HAP-1 (cell line): ENCODE measurements at regions not wholly inside any gene's neighbourhood (a gene's known extent, or its start where the extent isn't known, plus 50 kb on each side); places are given as distances from the start of the nearest gene placed in this dataset.

ENCODE experiments used
- DNase-seq, 2 experiments: peaks; one replicate each; pipeline ENCODE4 v3.0.0-alpha.2; 2016 to 2020; ENCODE audit warnings: low spot score in 2 of 2
- H3K27me3 ChIP-seq: fragments of 250-450 bp; sonication (Bioruptor Pico); 2 replicates; pipeline ENCODE4 v1.5.1; 2020; ENCODE audit warnings: low read depth, mild to moderate bottlenecking, moderate library complexity
- H3K36me3 ChIP-seq: fragments of 250-450 bp; sonication (Bioruptor Pico); replicated peaks from 2 replicates; pipeline ENCODE4 v1.5.1; 2020; ENCODE audit warnings: mild to moderate bottlenecking
- H3K4me1 ChIP-seq: fragments of 250-450 bp; sonication (Bioruptor Pico); 2 replicates; pipeline ENCODE4 v1.5.1; 2020; ENCODE audit warnings: mild to moderate bottlenecking
- H3K4me3 ChIP-seq: fragments of 250-450 bp; sonication (Bioruptor Pico); 2 replicates; pipeline ENCODE4 v1.5.1; 2020; ENCODE audit warnings: mild to moderate bottlenecking, moderate library complexity
- H3K9me3 ChIP-seq: fragments of 250-450 bp; sonication (Bioruptor Pico); 2 replicates; pipeline ENCODE4 v1.5.1; 2020; ENCODE audit warnings: mild to moderate bottlenecking, moderate library complexity
- in situ Hi-C: fragments of 300-500 bp; cut with MboI; formaldehyde crosslinking; loops from 3 replicates; pipeline ENCODE4 v1.14.3; 2020; ENCODE audit warnings: low sequenced_read_pairs, inconsistent platforms, mixed read lengths

- H3K9me3 ChIP-seq, result no peaks in the 10 kb centered on the region
- in situ Hi-C loops, result no loop called here
- no peaks in the 10 kb centered on the region for H3K36me3 ChIP-seq
- DNase-seq, result no peak
- no peak overlapping the region for H3K4me3 ChIP-seq
- H3K4me1 ChIP-seq, result no peaks in the 10 kb centered on the region
- H3K27me3 ChIP-seq, result no peaks in the 10 kb centered on the region
Measured at GRCh38 chr13:22451327-22451741, 729.4 kb upstream of the SGCG start.

GRCh38 chr13:22454586-22454985 is 726.2 kb upstream of the SGCG start:
- H3K4me3 ChIP-seq, result no peak overlapping the region
- no peaks in the 10 kb centered on the region for H3K27me3 ChIP-seq
- no peaks in the 10 kb centered on the region for H3K36me3 ChIP-seq
- DNase-seq, result no peak
- in situ Hi-C loops, result no loop called here
- H3K4me1 ChIP-seq, result no peaks in the 10 kb centered on the region
- peaks cover 3% of the 10 kb centered on the region; the same call in 1 of the 2 replicates for H3K9me3 ChIP-seq

DNA sequence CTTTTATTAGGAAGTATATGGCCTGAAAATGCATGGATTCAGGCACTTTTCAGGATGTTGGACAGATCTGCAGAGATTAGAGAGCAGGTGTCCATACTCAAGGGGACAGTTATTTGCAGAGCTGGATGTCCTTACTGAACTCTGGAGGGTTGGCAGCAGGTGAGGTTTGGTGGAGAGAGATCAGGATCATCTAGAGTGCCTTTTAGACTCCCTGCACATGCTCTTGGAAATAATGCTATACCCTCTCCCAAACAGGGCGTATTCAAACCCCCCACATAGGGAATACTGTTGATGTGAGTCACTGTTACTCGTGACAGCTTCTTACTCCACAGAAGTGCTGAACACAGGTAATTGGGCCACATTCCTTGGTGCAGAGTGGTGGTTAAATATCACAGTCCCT is 725.7 kb upstream of the SGCG start:
- no peak for DNase-seq
- in situ Hi-C loops, result no loop called here
- Histone ChIP-seq H3K4me1 (no peaks in the 10 kb centered on the region), H3K4me3 (no peak overlapping the region), H3K36me3 (no peaks in the 10 kb centered on the region), H3K9me3 (peaks cover 3% of the 10 kb centered on the region; the same call in 1 of the 2 replicates), H3K27me3 (no peaks in the 10 kb centered on the region)

DNA sequence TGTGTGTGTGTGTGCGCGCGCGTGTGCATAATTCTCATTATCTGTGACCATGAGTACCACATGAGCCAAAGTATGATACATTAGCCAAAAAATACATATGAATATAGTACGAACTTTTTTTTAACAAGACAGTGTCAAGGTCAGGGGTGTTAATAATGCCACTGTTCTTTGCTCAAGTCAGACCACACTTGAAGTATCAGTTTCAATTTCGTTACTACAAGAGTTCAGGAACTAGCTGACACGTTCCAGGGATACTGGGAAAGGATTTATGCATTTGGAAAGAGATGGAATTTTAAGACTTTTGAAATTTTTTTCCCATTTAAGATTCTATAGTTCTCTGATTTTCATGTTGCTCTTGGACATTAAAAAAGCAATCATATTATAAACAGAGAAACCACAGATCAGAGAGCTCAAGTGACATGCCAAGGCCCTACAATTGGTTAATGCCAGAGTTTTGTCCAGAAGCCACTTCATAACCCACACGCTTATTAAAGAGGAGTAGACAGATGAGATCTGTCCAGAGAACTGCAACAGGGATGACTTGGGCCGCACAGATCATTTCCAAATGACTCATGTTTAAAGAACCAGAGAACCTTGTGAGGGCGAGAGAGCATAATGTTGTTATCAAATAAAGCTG is 718.8 kb upstream of the SGCG start:
- in situ Hi-C loops, result no loop called here
- Histone ChIP-seq H3K4me3 (no peak overlapping the region), H3K27me3 (no peaks in the 10 kb centered on the region), H3K9me3 (peaks cover 4% of the 10 kb centered on the region; the same call in 1 of the 2 replicates), H3K36me3 (no peaks in the 10 kb centered on the region), H3K4me1 (no peaks in the 10 kb centered on the region)
- DNase-seq, result no peak

- Histone ChIP-seq H3K36me3 (no peaks in the 10 kb centered on the region), H3K4me3 (no peak overlapping the region), H3K4me1 (no peaks in the 10 kb centered on the region), H3K27me3 (no peaks in the 10 kb centered on the region), H3K9me3 (0 out of 2 replicates have a peak, but pooled peaks cover 3% of the 10 kb centered on the region)
- DNase-seq, result no peak
- in situ Hi-C loops, result no loop called here
Measured at GRCh38 chr13:22463089-22463488, 717.7 kb upstream of the SGCG start.

GRCh38 chr13:22468045-22468444 is 712.7 kb upstream of the SGCG start:
- Histone ChIP-seq H3K4me1 (no peaks in the 10 kb centered on the region), H3K4me3 (no peak overlapping the region), H3K9me3 (no peaks in the 10 kb centered on the region; the same call in 1 of the 2 replicates), H3K27me3 (no peaks in the 10 kb centered on the region), H3K36me3 (no peaks in the 10 kb centered on the region)
- in situ Hi-C loops, result no loop called here
- no peak for DNase-seq

DNA sequence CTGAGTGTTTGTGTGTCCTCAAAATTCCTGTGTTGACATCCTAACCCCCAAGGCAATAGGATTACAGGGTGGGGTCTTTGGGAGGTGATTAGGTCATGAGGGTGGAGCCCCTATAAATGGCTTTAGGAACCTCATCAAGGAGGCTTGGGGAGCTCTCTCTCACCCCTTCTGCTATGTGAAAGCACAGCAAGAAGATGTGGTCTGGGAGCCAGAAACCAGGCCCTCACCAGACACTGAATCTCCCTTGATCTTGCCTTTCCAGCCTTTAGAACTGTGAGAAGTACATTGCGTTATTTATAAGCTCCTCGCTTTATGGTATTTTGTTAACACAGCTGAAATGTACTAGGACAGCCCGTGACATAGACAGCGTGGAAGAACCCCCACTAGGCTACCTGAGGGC is 712.0 kb upstream of the SGCG start:
- no peak for DNase-seq
- Histone ChIP-seq H3K27me3 (no peaks in the 10 kb centered on the region), H3K9me3 (no peaks in the 10 kb centered on the region; the same call in 1 of the 2 replicates), H3K4me1 (no peaks in the 10 kb centered on the region), H3K4me3 (no peak overlapping the region), H3K36me3 (no peaks in the 10 kb centered on the region)
- in situ Hi-C loops, result no loop called here

GRCh38 chr13:22469452-22469851 is 711.3 kb upstream of the SGCG start:
- DNase-seq, result no peak
- Histone ChIP-seq H3K27me3 (no peaks in the 10 kb centered on the region), H3K4me3 (no peak overlapping the region), H3K4me1 (no peaks in the 10 kb centered on the region), H3K9me3 (no peaks in the 10 kb centered on the region; the same call in 1 of the 2 replicates), H3K36me3 (no peaks in the 10 kb centered on the region)
- in situ Hi-C loops, result no loop called here

DNA sequence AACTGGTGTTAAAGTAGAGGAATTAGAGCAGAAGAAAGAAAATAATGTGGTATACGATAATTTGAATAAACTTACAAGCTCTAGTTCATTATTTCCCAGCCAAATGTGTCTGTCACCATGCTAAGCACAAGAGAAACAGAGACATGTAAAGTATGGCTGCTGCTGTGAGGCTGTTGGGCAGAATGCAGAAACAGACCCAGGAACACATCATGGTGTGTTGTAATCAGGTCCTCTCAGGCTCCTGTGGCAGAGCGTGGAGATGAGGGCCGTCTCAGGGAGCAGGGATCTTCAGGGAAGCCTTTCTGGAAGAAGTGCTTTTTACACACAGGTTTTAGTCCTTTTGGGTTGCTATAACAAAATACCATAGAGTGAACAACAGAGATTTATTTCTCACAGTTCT is 710.7 kb upstream of the SGCG start:
- Histone ChIP-seq H3K27me3 (no peaks in the 10 kb centered on the region), H3K4me3 (no peak overlapping the region), H3K4me1 (no peaks in the 10 kb centered on the region), H3K9me3 (no peaks in the 10 kb centered on the region; the same call in 1 of the 2 replicates), H3K36me3 (no peaks in the 10 kb centered on the region)
- DNase-seq, result no peak
- in situ Hi-C loops, result no loop called here

GRCh38 chr13:22482496-22483000 is 698.2 kb upstream of the SGCG start:
- DNase-seq, result no peak
- in situ Hi-C loops, result no loop called here

GRCh38 chr13:22483276-22483675 is 697.5 kb upstream of the SGCG start:
- Histone ChIP-seq H3K36me3 (no peaks in the 10 kb centered on the region), H3K9me3 (no peaks in the 10 kb centered on the region; the same call in 1 of the 2 replicates), H3K4me1 (no peaks in the 10 kb centered on the region), H3K4me3 (no peak overlapping the region), H3K27me3 (no peaks in the 10 kb centered on the region)
- DNase-seq, result no peak
- in situ Hi-C loops, result no loop called here

More at GRCh38 chr13:22482496-22483000, 698.2 kb upstream of the SGCG start:
- Histone ChIP-seq H3K27me3 (no peaks in the 10 kb centered on the region), H3K4me1 (no peaks in the 10 kb centered on the region), H3K9me3 (no peaks in the 10 kb centered on the region; the same call in 1 of the 2 replicates), H3K4me3 (no peak overlapping the region), H3K36me3 (no peaks in the 10 kb centered on the region)

DNA sequence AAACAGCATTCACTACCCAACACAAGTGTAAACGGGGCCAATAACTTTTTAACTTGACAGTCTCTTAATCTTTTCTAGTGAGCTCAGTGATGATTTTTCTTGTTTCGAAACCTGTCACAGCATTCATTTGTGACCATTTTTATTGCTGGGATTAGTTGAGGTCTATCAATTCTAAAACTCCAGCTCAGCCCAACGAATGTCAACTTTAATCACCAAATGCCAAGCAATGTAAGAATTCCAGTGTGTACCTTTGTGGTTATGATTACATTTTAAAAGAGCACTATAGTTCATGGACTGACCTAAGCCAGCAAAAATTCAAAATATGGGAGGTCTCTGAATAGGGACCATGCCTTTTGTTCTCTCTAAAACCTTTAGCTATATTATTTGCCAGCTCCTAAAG is 694.3 kb upstream of the SGCG start:
- DNase-seq, result no peak
- in situ Hi-C loops, result no loop called here
- Histone ChIP-seq H3K27me3 (no peaks in the 10 kb centered on the region), H3K4me3 (no peak overlapping the region), H3K9me3 (no peaks in the 10 kb centered on the region; the same call in 1 of the 2 replicates), H3K36me3 (no peaks in the 10 kb centered on the region), H3K4me1 (no peaks in the 10 kb centered on the region)

- Histone ChIP-seq H3K27me3 (no peaks in the 10 kb centered on the region), H3K9me3 (no peaks in the 10 kb centered on the region; the same call in 1 of the 2 replicates), H3K4me1 (no peaks in the 10 kb centered on the region), H3K36me3 (no peaks in the 10 kb centered on the region), H3K4me3 (no peak overlapping the region)
- DNase-seq, result no peak
- in situ Hi-C loops, result no loop called here
Measured at GRCh38 chr13:22487932-22488331, 692.8 kb upstream of the SGCG start.

DNA sequence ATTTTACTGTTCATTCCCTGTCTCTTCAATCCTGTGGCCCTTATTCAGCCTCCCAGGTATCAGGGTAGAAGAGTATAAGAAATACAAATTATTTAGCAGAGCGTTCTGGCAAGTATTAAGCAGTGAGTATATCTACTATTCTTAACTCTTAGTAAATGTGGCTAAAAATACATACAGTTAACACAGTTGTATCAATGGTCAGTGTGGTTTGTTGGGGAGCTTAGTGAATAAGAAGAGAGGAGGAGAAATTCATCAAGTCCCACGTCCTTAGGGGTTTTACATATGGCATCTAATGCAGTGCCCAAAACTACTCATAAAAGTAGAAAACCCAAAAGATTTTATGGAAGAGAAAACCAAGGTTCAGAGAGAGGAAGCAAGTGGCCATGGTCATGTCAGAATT is 691.0 kb upstream of the SGCG start:
- no peaks in the 10 kb centered on the region for H3K27me3 ChIP-seq
- H3K4me1 ChIP-seq, result no peaks in the 10 kb centered on the region
- no peak overlapping the region for H3K4me3 ChIP-seq
- no peaks in the 10 kb centered on the region for H3K36me3 ChIP-seq
- no peak for DNase-seq
- in situ Hi-C loops, result no loop called here
- no peaks in the 10 kb centered on the region for H3K9me3 ChIP-seq
